SK-N-SH (cell line): ENCODE measurements at regions not wholly inside any gene's neighbourhood (a gene's known extent, or its start where the extent isn't known, plus 50 kb on each side); places are given as distances from the start of the nearest gene placed in this dataset.
A peak's percentile ranks its signal among the peaks of the same experiment; 100 is the strongest.

Experiments
- CTCF ChIA-PET: fragments of 300-600, 350-600 bp; formaldehyde crosslinking; extraction: SDS; loops from one replicate; lab custom pipeline; 2021; lab: Yijun Ruan, JAX
- POLR2A ChIA-PET: fragments of 350-600 bp; sonication (Branson Sonifier 250); formaldehyde crosslinking; extraction: SDS; loops from one replicate; lab custom pipeline; 2020; ENCODE audit warnings: antibody characterized with exemption, inconsistent platforms; lab: Yijun Ruan, JAX
- DNase-seq: peaks from one replicate; pipeline ENCODE4 v3.0.0; 2012
- H2AFZ ChIP-seq: fragments of 200-600 bp; sonication (generic); 2 replicates; pipeline ENCODE4 v1.8.1; 2016; ENCODE audit warnings: antibody characterized with exemption, mild to moderate bottlenecking, low read depth
- H3F3A ChIP-seq: fragments of 200-600 bp; sonication (generic); replicated peaks from 2 replicates; pipeline ENCODE3; 2016; ENCODE audit warnings: antibody characterized with exemption, mild to moderate bottlenecking; ENCODE audit not compliant: insufficient read depth
- H3K27ac ChIP-seq, 2 experiments: fragments of 200-500 bp in 1 of 2; fragments of 200-600 bp in 1 of 2; sonication (Bioruptor generic) in 1 of 2; sonication (generic), shearing (Covaris generic) in 1 of 2; 2 replicates each; pipeline versions ENCODE4 v1.5.1 to v1.6.1; 2014 to 2016; ENCODE audit warnings: low read depth in 2 of 2, inconsistent platforms in 1 of 2, low read length in 1 of 2, mild to moderate bottlenecking in 1 of 2, mixed read lengths in 1 of 2
- H3K27me3 ChIP-seq: fragments of 200-600 bp; sonication (generic), shearing (Covaris generic); 2 replicates; pipeline ENCODE4 v1.6.1; 2016; ENCODE audit warnings: mixed run types; ENCODE audit not compliant: insufficient read depth
- H3K36me3 ChIP-seq, 2 experiments: fragments of 200-500 bp in 1 of 2; fragments of 200-600 bp in 1 of 2; sonication (Bioruptor generic) in 1 of 2; sonication (generic) in 1 of 2; replicated peaks in 1 of 2; 2 replicates each; pipeline versions ENCODE3 to v1.5.1; 2014 to 2016; ENCODE audit warnings: low read length in 1 of 2, mild to moderate bottlenecking in 1 of 2; ENCODE audit not compliant: insufficient read depth in 2 of 2, control insufficient read depth in 1 of 2
- H3K4me1 ChIP-seq, 2 experiments: fragments of 200-500 bp in 1 of 2; fragments of 200-600 bp in 1 of 2; sonication (Bioruptor generic) in 1 of 2; sonication (generic), shearing (Covaris generic) in 1 of 2; 2 replicates each; pipeline versions ENCODE4 v1.5.1 to v1.6.1; 2014 to 2016; ENCODE audit warnings: low read depth in 1 of 2, low read length in 1 of 2, mixed run types in 1 of 2; ENCODE audit not compliant: insufficient read depth in 2 of 2, control insufficient read depth in 1 of 2
- H3K4me2 ChIP-seq: fragments of 200-600 bp; sonication (generic), shearing (Covaris generic); 2 replicates; pipeline ENCODE4 v1.6.1; 2017; ENCODE audit warnings: mixed run types
- H3K4me3 ChIP-seq, 2 experiments: fragments of 200-500 bp in 1 of 2; fragments of 200-600 bp in 1 of 2; sonication (Bioruptor generic) in 1 of 2; sonication (generic), shearing (Covaris generic) in 1 of 2; 2 replicates each; pipeline versions ENCODE4 v1.5.1 to v1.8.1; 2014 to 2016; ENCODE audit warnings: low read depth in 2 of 2, inconsistent platforms in 1 of 2, low read length in 1 of 2, mild to moderate bottlenecking in 1 of 2, mixed read lengths in 1 of 2, moderate library complexity in 1 of 2
- H3K79me2 ChIP-seq: fragments of 200-600 bp; sonication (generic); 2 replicates; pipeline ENCODE4 v1.8.1; 2017; ENCODE audit warnings: mild to moderate bottlenecking; ENCODE audit not compliant: insufficient read depth
- H3K9ac ChIP-seq: fragments of 200-600 bp; sonication (generic); 2 replicates; pipeline ENCODE4 v1.6.1; 2017; ENCODE audit warnings: mixed run types
- H3K9me2 ChIP-seq: fragments of 200-600 bp; sonication (generic); 2 replicates; pipeline ENCODE4 v1.6.1; 2017; ENCODE audit warnings: mixed run types
- H3K9me3 ChIP-seq: fragments of 200-600 bp; sonication (generic); 2 replicates; pipeline ENCODE4 v1.6.1; 2017; ENCODE audit warnings: mixed run types, mild to moderate bottlenecking, moderate library complexity
- H4K20me1 ChIP-seq: fragments of 200-600 bp; sonication (generic); 2 replicates; pipeline ENCODE4 v1.6.1; 2017; ENCODE audit warnings: mild to moderate bottlenecking, mixed run types; ENCODE audit not compliant: insufficient read depth
- CHD2 ChIP-seq: fragments of 150-350 bp; IDR thresholded peaks from 2 replicates; pipeline ENCODE4 v1.6.1; 2018; ENCODE audit warnings: low read length; ENCODE audit not compliant: partially characterized antibody
- ELF1 ChIP-seq: IDR thresholded peaks from 2 replicates; pipeline ENCODE4 v1.4.0; 2012
- FOXJ3 ChIP-seq: sonication (generic); formaldehyde crosslinking; IDR thresholded peaks from 2 replicates; pipeline ENCODE4 v1.5.1; 2020; ENCODE audit warnings: mild to moderate bottlenecking, missing genetic modification reagents
- GABPA ChIP-seq: IDR thresholded peaks from 2 replicates; pipeline ENCODE4 v1.4.0; 2012; ENCODE audit warnings: low read depth, mild to moderate bottlenecking
- JUND ChIP-seq: IDR thresholded peaks from 2 replicates; pipeline ENCODE4 v1.4.0; 2012
- MEF2A ChIP-seq: IDR thresholded peaks from 2 replicates; pipeline ENCODE4 v1.4.0; 2012; ENCODE audit warnings: low read depth, borderline replicate concordance
- NRF1 ChIP-seq: IDR thresholded peaks from 2 replicates; pipeline ENCODE4 v1.6.1; 2012; ENCODE audit warnings: low read depth, mild to moderate bottlenecking, low read length
- POLR2AphosphoS5 ChIP-seq: IDR thresholded peaks from 2 replicates; pipeline ENCODE4 v1.6.1; 2012; ENCODE audit warnings: low read depth, low read length
- RXRA ChIP-seq: IDR thresholded peaks from 2 replicates; pipeline ENCODE4 v1.4.0; 2012; ENCODE audit warnings: low read depth, mild to moderate bottlenecking, borderline replicate concordance
- SMC3 ChIP-seq: IDR thresholded peaks from 2 replicates; pipeline ENCODE4 v1.6.1; 2012; ENCODE audit warnings: low read depth, low read length, improper control_type of control experiment
- WGBS: methylation state at CpG from one replicate; pipeline ENCODE4 v1.1.6; 2017; ENCODE audit warnings: low lambda C conversion rate; 5-methylcytosine and 5-hydroxymethylcytosine counted together
- TF ChIP-seq, protein P1 (sequence below): IDR thresholded peaks from 2 replicates; pipeline ENCODE4 v1.4.0; 2012; ENCODE audit warnings: low read depth, borderline replicate concordance
- TF ChIP-seq, protein P2 (sequence below): IDR thresholded peaks from 2 replicates; pipeline ENCODE4 v1.6.1; 2012; ENCODE audit warnings: mild to moderate bottlenecking, low read depth, low read length, moderate library complexity
- TF ChIP-seq, protein P3 (sequence below): fragments of 200-600 bp; sonication (generic); IDR thresholded peaks from 2 replicates; pipeline ENCODE4 v1.6.1; 2017; ENCODE audit warnings: antibody characterized with exemption, mild to moderate bottlenecking, moderate library complexity

DNA sequence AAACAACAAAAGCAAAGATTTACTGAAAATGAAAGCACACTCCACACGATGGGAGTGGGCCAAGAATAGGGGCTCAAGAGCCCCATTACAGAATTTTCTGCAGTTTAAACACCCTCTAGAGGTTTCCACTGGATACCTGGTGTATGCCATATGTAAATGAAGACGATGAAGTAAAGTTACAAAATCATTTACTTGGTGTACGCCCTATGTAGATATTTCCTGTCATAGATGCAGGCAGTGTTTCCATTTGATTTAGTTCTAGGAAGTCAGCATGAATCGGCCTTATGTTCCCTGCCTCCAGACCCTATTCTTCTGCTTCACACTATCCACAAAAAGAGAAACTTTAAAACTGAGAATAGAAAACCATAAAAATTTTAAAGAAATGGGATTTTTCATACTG lies 404.4 kb upstream of the GJE1 start (continued):
- TF ChIP-seq, protein P1, sequence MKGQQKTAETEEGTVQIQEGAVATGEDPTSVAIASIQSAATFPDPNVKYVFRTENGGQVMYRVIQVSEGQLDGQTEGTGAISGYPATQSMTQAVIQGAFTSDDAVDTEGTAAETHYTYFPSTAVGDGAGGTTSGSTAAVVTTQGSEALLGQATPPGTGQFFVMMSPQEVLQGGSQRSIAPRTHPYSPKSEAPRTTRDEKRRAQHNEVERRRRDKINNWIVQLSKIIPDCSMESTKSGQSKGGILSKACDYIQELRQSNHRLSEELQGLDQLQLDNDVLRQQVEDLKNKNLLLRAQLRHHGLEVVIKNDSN: no peak

DNA sequence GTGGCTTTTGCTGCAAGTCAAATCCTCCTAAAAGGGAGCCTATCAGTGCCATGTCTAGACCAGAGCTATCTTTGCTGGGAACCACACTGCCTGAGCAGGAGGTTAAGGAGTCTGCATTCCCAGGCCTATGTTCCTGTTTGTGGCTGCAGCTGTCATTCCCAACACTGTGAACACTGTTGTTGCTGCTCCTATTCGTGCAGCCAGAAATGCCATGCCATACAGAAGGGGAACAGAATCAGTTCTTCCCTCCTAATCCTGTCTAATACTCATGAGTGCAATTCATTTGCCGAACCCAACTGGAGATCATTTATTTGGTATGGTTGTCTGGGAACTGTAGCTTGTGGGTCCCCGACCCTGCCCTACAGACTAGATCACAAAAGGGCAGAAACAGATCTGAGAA lies 406.5 kb upstream of the GJE1 start:
- Histone ChIP-seq H3K9me2 (no peaks in the 10 kb centered on the region), H3K4me1 (peaks cover 2 to 3% of the 10 kb centered on the region in 2 experiments; a peak in 2 of 4 replicates), H3F3A (no peaks in the 10 kb centered on the region), H3K79me2 (no peaks in the 10 kb centered on the region), H3K4me3 (no peak overlapping the region), H3K27ac (peak overlapping the region in 1 of 2 experiments; percentile 34; a peak in 1 of 4 replicates), H3K9me3 (no peaks in the 10 kb centered on the region; the same call in 1 of the 2 replicates), H3K9ac (no peak overlapping the region), H3K27me3 (no peaks in the 10 kb centered on the region), H2AFZ (no peak overlapping the region), H3K4me2 (no peak overlapping the region), H4K20me1 (no peaks in the 10 kb centered on the region), H3K36me3 (peaks cover 0 to 3% of the 10 kb centered on the region in 2 experiments)
- 21% methylated on average over 3 of the region's 3 CpGs for WGBS
- DNase-seq: no peak
- POLR2A ChIA-PET: no interaction called here
- TF ChIP-seq FOXJ3 (CRISPR knock-in tag) (no peak), RXRA (no peak), NRF1 (no peak), CHD2 (no peak), SMC3 (no peak)
- CTCF ChIA-PET: no interaction called here

DNA sequence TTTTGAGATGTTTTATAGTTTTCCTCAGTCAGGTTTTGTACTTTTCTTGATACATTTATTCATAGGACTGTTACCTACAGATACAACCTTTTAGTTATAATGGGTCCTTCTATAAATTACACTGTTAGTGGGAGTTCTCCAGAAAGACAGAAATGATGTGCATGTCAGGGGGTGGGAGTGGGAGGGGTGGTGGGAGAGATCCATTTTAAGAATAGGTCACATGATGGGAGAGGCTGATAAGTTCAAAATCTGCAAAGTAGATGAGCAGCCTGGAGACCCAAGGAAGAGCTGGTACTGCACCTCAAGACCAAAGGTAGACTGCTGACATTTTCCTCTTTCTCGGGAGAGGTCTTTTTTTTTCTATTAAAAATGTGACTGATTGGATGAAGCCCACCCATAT lies 408.0 kb upstream of the GJE1 start:
- H3K9ac ChIP-seq: no peak overlapping the region
- no peaks in the 10 kb centered on the region for H3K79me2 ChIP-seq
- H3K9me3 ChIP-seq: no peaks in the 10 kb centered on the region
- 44% methylated on average over 1 of the region's 1 CpG for WGBS
- H4K20me1 ChIP-seq: no peaks in the 10 kb centered on the region
- H3K4me3 ChIP-seq: no peak overlapping the region
- ChIA-PET POLR2A (no interaction called here), CTCF (no interaction called here)
- peaks cover 2 to 3% of the 10 kb centered on the region in 2 experiments; a peak in 2 of 4 replicates for H3K4me1 ChIP-seq
- peaks cover 0 to 3% of the 10 kb centered on the region in 2 experiments for H3K36me3 ChIP-seq
- TF ChIP-seq, protein P2, sequence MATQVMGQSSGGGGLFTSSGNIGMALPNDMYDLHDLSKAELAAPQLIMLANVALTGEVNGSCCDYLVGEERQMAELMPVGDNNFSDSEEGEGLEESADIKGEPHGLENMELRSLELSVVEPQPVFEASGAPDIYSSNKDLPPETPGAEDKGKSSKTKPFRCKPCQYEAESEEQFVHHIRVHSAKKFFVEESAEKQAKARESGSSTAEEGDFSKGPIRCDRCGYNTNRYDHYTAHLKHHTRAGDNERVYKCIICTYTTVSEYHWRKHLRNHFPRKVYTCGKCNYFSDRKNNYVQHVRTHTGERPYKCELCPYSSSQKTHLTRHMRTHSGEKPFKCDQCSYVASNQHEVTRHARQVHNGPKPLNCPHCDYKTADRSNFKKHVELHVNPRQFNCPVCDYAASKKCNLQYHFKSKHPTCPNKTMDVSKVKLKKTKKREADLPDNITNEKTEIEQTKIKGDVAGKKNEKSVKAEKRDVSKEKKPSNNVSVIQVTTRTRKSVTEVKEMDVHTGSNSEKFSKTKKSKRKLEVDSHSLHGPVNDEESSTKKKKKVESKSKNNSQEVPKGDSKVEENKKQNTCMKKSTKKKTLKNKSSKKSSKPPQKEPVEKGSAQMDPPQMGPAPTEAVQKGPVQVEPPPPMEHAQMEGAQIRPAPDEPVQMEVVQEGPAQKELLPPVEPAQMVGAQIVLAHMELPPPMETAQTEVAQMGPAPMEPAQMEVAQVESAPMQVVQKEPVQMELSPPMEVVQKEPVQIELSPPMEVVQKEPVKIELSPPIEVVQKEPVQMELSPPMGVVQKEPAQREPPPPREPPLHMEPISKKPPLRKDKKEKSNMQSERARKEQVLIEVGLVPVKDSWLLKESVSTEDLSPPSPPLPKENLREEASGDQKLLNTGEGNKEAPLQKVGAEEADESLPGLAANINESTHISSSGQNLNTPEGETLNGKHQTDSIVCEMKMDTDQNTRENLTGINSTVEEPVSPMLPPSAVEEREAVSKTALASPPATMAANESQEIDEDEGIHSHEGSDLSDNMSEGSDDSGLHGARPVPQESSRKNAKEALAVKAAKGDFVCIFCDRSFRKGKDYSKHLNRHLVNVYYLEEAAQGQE: no peak
- TF ChIP-seq GABPA (no peak), JUND (no peak), ELF1 (no peak), MEF2A (no peak), POLR2AphosphoS5 (no peak)
- TF ChIP-seq, protein P3, sequence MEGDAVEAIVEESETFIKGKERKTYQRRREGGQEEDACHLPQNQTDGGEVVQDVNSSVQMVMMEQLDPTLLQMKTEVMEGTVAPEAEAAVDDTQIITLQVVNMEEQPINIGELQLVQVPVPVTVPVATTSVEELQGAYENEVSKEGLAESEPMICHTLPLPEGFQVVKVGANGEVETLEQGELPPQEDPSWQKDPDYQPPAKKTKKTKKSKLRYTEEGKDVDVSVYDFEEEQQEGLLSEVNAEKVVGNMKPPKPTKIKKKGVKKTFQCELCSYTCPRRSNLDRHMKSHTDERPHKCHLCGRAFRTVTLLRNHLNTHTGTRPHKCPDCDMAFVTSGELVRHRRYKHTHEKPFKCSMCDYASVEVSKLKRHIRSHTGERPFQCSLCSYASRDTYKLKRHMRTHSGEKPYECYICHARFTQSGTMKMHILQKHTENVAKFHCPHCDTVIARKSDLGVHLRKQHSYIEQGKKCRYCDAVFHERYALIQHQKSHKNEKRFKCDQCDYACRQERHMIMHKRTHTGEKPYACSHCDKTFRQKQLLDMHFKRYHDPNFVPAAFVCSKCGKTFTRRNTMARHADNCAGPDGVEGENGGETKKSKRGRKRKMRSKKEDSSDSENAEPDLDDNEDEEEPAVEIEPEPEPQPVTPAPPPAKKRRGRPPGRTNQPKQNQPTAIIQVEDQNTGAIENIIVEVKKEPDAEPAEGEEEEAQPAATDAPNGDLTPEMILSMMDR: no peak
- DNase-seq: no peak
- H3K27ac ChIP-seq: no peak overlapping the region
- no peak overlapping the region for H2AFZ ChIP-seq
- no peak overlapping the region for H3K4me2 ChIP-seq
- H3K27me3 ChIP-seq: no peaks in the 10 kb centered on the region
- H3K9me2 ChIP-seq: no peaks in the 10 kb centered on the region
- no peaks in the 10 kb centered on the region for H3F3A ChIP-seq
